Esophagus squamous epithelium (tissue), 4 donors: ENCODE measurements at regions not wholly inside any gene's neighbourhood (a gene's known extent, or its start where the extent isn't known, plus 50 kb on each side); places are given as distances from the start of the nearest gene placed in this dataset.

Experiments used
- CTCF ChIP-seq, 6 experiments: fragments of 450-650 bp in 4 of 6; fragments of 200-600 bp in 2 of 6; sonication (generic) in 2 of 6; IDR thresholded peaks; one replicate each; pipeline ENCODE4 v1.5.1; 2016 to 2019; ENCODE audit warnings: antibody characterized with exemption in 6 of 6, mild to moderate bottlenecking in 4 of 6, moderate library complexity in 4 of 6
- POLR2A ChIP-seq, 4 donors: fragments of 450-650 bp; IDR thresholded peaks; one replicate each; pipeline ENCODE4 v1.6.1; 2017; ENCODE audit warnings: antibody characterized with exemption in 4 of 4, mild to moderate bottlenecking in 4 of 4, moderate library complexity in 3 of 4

DNA sequence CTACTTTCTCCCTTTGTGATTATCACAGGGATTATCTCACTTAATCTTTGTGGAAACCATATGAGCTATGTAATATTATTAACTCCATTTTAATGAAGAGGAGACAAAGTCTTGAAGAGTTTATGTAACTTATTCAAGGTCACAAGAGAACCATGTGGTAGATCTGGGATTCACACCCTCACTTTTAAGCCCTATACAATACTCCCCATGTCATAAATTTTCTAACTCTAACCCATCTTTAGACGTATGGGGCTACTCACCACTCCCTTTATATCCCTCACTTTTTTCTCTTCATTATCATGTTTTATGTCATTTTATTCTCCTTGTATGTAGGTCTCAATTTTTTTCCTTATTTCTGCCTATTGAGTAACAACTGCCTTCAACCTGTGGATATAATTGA, 126.4 kb upstream of the AHI1 start:
- TF ChIP-seq POLR2A (IDR thresholded peaks at IDR 0.05) (no peak), CTCF (IDR thresholded peaks at IDR 0.05) (no peak)
